ENCODE measurements at regions not wholly inside any gene's neighbourhood (a gene's known extent, or its start where the extent isn't known, plus 50 kb on each side); places are given as distances from the start of the nearest gene placed in this dataset.

GRCh38 chr3:109234300-109234699, 82.0 kb downstream of the DPPA2 start:
- no peak for TF ChIP-seq CTCF (IDR thresholded peaks at IDR 0.05; ENCODE audit: extremely low read depth in 1 of 2, insufficient read depth in 1 of 2, low read depth in 1 of 2, low read length in 2 of 2)
- no peak for TF ChIP-seq MAX (IDR thresholded peaks at IDR 0.05; ENCODE audit: insufficient read depth, insufficient read length)
- TF ChIP-seq POLR2A (IDR thresholded peaks at IDR 0.05; ENCODE audit: low read depth, low read length): no peak
- no peak for TF ChIP-seq POLR2AphosphoS5 (IDR thresholded peaks at IDR 0.05; ENCODE audit: insufficient read depth, low read depth, low read length)
- no peak for TF ChIP-seq JUN (IDR thresholded peaks at IDR 0.05; ENCODE audit: borderline replicate concordance, insufficient read depth, insufficient read length, low read depth)
- no peak for TF ChIP-seq FOS (IDR thresholded peaks at IDR 0.05; ENCODE audit: borderline replicate concordance, insufficient read depth, low read length)
- no peak for TF ChIP-seq EZH2 (IDR thresholded peaks at IDR 0.05; ENCODE audit: borderline replicate concordance, low read depth, low read length, severe bottlenecking)
